Activated T-helper 9 cell treated with anti-CD3 and anti-CD28 coated beads, Interleukin-2, amount 50 U/mL, for 16 hours (primary cell): ENCODE measurements at regions not wholly inside any gene's neighbourhood (a gene's known extent, or its start where the extent isn't known, plus 50 kb on each side); places are given as distances from the start of the nearest gene placed in this dataset.
"Not testable (repeated sequence)": the region's sequence is repeated elsewhere in the genome, so short reads cannot be mapped to it uniquely, and the experiment has no call there.

Experiments
- DNase-seq: peaks from one replicate; pipeline ENCODE4 v3.0.0-alpha.2; 2020; ENCODE audit warnings: low read depth

DNA sequence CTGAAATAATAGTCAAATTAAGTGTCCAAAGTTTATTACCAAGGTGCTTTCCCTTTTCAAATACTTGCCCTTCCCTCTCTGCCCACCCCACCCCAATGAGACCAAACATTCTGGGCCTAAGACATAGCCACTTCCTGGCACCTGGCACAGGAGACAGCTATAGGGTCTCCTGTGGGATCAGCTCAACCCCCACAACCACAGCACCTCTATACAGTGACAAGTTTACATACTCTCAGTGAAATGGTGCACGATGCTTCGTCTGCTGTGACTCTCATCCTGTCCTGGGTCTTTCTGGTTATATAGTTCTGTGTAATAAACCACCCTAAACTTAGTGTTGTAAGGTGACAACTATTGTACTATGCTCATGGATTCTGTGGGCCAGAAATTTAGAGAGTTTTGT lies 466.2 kb downstream of the FBXO15 start:
- DNase-seq = no peak

DNA sequence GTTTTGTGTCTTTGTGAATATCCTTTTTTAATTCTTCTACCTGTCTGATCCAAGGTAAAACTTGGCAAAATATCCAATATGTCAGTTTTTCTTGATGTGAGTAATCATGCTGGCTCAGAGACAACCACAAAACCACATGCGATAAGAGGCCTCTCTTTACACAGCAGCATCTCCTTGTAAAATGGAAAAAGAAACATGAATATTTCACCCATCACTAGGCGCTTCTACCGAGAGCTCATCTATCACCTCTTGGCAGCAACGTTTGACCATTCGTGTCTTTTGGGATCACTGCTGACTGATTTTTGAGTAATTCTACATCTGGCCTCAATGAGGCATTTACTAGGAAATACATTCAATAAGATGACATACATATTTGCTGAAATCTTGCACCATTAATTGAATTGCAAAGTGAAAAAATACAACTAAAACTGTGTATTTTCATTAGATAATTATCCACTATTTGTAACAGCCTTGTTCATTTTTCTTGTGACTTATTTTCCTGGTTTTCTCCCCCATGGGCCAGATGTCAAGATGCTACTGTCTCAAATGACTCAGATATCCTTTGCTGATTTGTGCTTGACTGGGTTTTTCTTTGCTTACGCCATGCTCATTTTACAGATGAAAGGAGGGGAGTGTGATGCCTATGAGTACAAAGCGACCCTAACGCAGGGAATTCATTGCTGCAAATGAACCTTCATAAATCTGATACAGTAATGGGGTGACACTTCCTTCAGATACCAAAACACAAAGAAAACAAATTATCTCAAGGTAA lies 467.5 kb downstream of the FBXO15 start:
- no peak for DNase-seq

DNA sequence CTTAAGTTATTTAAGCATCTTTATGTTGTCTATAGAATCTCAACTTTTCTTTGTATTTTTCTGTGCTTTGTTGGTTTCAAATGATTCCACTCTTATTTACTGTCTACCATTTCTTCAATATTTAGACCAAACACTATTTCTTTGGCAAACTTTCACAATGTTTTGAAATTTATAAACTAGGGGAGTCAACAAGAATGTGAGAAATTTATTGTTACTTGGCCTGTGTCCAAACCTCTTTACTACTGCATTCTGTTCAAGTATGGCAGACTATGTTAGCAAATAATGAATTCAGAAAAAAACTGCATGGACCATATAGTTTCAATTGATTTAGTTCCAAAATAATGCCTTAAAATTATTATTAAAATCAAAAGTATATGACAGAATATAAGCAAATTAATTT lies 470.2 kb downstream of the FBXO15 start:
- DNase-seq = no peak

DNA sequence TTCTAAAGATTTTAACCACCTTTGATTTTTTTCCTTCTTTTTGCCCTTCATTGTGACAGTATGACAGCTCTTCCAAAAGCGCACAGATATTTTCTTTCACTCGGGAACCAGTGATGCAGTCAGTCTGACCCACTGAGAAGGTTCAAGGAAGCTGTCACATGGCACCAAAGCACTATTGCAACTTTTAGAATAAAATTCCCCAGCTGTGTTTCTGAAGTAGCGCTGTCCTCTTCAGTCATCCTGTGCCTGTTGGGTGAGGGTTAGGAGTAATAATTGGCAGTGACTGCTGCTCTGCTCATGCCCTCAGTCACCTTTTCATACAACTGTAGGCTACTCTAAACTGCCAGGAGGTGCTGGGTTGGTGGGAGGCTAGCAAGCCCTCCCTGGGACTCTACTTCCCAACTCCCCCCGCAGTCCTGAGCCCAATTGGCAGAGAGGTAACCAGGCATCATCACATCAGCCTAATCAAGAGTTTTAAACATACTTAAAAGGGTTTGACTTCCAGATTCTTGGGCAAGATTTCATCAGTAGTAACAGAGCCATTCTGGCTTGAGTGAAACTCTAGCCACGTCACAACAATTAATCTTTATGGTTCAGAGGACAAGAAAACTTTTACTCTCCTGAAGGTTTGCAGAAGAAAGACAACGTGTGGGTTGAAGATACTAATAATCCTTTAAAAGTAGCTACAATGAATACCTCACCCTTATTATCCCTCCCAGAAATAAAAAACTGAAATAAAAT lies 473.3 kb downstream of the FBXO15 start:
- DNase-seq = no peak

DNA sequence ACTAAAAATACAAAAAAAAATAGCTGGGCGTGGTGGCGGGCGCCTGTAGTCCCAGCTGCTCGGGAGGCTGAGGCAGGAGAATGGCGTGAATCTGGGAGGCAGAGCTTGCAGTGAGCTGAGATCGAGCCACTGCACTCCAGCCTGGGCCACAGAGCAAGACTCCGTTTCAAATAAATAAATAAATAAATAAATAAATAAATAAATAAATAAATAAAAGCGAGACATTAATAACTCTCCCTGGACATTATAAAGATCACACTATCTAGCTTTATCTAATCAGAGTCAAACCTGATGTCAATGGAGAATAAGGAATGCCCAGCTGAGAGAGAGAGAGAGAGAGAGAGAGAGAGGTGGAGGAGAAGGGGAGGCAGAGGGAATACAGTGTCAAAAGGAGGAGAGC lies 476.2 kb downstream of the FBXO15 start:
- not testable (repeated sequence) for DNase-seq

DNA sequence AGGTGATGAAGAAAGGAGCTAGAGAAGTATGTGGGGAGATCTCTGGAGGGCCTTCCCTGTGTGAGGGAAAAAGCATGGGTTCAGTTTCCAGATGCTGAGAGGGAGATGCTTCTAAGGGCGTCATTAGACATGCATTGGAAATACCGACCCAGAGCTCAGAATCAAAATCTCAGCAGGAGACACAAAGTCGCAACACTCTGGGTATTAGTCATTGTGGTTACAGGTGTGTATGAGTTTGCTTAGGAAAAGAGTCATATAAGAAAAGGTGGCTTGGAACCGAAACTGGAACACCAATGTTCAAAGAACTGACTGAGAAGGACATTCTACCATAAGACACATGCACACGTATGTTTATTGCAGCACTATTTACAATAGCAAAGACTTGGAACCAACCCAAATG lies 477.1 kb downstream of the FBXO15 start:
- DNase-seq = no peak

DNA sequence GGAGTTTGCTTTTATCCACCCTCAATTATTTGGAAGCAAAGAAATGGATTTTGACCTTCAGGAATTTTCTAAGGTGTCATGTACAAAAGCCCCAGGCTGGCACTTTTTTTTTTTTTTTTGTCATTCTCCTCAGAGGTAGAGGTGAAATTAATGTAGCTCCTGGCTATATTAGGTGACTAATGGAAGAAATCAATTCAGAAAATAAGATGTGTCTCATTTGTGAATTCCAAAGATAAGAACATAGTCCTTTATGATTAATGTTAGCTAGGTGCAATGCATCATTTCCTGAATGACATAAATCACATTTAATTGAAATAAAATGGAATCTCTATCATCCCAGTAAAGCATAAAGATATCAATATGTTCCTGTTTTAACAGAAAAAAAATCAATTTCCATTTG lies 477.6 kb downstream of the FBXO15 start:
- DNase-seq = no peak

DNA sequence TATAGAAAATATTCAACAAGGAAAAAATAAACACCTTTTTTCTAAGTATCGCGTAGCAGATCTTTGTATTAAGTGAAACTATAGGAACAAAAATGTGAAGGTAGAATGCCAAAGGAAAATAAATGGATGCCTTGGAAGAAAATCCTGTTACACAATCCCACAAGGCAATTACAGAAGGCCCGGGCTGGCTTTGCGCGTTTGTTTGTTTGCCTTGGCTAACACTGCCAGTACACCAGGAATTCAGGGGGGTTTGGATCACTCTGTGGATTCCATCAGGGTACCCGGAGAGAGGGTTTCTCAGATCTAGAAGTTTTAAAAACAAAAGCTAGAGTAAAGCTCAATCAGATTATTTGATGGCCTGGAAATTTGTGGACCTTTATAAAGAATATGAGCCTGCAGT lies 478.3 kb downstream of the FBXO15 start:
- DNase-seq = no peak

DNA sequence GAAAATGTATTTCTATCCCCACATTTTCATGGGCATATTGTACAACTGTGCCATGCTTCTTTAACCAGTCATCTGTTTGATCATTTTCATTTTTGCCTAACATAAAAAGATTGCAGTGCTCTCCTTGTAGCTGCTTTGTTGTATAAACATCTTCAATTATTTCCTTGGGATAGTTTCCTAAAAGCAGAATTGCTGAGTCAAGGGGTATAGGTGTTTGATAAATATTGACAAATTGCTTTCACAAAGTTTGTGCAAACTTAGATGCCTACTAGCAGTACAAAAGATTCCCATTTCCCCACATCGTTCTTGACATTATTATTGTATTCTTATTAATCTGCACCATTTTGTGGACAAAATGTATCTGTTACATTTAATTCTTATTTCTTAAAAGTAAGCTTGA lies 479.6 kb downstream of the FBXO15 start:
- no peak for DNase-seq

DNA sequence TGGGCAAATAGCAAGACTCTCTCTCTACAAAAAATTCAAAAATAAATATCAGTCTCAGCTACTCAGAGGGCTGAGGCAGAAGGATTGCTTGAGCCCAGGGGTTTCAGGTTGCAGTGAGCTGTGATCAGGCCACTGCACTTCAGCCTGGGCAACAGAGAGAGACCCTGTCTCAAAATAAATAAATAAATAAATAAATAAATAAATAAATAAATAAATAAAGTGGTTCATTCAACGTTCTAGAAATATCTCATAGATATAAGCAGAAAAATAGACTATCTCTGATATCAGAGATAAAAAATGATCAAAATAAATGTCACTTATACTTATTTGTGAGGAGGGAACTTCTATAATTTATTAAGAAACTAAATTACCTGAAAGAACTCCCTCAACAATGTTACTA lies 480.9 kb downstream of the FBXO15 start:
- no peak for DNase-seq

DNA sequence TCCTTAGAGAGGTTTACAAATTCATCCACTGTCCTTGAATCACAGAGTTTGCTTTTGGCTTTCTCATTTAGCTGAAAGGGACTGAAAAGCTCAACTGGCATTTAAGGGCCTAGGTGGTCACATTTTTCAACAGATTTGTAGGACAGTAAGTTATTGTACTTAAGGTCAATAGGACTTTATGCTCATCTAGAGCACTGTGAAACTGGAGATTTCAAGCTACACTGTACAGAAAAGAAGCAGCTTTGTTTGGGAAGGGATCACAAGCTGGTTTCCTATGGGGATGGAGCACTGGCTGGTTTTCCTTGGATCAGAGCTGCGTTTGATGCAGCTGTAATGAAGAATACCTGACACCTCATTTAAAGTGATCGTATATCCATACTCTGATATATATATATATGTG lies 482.7 kb downstream of the FBXO15 start:
- DNase-seq = no peak

DNA sequence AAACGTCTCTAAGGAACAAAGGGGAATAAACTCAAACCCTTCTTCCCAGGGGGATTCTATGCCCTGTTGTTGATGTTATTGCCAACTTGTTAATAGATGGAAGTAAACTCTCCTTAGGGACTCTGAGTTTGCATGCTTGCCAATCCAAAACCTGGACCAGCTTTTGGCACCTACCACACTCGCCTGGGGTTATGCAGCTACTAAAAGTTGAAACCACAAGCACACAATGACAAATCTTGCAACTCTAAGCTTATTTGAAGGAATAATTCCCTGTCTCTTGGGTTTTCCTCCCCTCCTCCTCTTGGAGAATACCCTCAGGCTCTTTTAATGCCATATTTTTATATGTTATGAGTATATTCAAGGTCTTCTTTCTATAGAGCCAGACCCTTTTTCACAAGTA lies 484.1 kb downstream of the FBXO15 start:
- DNase-seq = no peak

DNA sequence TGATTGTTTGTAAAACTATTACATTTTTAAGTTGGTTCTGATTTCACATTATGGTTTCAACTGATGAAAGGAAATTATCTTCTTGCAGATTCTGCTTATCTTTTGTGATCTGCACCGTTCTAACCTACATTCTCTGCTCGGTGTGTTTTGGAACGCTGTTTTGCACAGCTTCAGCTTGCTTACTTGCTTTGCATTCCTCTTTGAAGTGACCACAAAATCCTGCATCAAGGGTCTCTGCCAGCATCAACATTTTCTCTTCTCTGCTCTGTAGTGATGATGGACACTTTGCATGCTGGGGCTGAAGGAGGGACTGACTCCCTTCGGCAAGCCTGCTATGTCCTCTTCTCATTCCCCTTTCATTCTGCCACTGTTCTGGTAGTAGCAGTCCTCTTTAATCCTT lies 485.2 kb downstream of the FBXO15 start:
- DNase-seq = no peak

DNA sequence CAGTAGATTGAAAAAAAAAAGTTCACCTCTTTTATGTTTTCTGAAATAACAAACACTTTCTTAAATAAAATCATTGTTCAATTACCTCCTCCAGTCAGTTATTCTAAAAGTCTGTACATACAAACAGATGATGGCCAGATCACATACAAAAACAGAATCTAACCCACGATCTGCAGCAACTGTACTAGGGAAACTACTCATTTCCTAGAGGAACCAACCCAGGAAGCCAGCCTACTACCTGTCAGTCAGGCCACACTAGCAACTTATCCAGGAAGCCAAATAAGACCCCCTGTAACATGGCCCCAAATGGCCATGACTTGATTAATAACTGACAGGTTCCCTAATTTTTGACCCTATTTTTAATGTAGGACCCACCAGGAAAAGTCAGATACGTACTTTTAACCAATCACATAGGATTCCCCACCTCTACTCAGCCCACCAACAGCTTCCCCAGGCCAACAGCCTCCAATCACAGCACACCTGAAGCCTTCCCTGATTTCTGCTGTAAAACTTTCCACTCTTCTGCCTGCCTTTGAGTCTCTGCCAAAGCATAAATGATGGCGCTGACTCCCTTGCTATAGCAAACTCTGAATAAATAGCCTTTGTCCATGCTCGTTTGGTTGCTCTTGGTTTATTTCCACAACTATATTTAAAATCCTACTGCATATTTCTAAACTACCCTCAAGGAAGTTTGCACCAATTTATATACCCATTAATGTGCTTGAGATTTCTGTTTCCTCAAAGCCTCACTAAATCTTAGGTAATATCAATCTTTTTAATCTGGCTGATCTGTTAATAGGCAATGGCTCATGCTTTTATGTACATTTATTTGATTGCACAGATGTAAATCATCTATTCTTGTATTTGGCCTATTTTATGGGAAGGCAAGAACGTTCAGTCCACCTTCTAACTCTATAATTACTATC lies 486.4 kb downstream of the FBXO15 start:
- no peak for DNase-seq

DNA sequence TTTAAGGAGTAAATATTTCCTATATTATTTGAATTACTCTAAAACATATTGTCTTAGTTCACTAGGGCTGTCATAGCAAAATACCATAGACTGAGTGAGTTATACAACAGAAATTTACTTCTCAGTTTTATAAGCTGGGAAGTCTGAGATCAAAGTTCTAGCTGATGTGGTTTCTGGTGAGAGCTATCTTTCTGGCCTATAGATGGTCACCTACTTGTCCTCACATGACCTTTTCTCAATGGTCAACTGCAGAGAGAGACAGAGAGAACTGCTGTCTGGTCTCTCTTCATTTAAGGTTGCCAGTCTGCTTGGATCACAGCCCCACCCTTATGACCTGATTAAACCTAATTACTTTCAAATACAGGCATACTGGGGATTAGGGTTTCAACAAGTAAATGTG lies 490.9 kb downstream of the FBXO15 start:
- DNase-seq = no peak

DNA sequence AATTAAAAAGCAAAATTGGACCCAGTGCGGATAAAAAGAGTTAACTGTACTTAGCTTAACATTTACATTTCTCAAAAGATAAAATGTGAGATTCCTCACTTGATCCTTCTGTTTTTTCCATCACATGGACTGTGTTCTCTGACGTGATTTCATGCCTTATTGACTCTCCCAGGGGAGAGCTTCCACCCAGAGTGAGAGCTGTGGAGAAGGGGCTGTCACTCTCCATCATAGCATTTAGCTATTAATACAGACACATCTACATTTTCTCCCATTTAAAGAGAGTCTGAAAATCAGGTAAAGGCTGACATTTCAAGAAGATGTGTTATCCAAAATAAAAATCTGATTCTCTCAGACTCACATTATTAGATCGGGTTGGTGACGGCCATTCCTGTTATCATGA lies 493.8 kb downstream of the FBXO15 start:
- no peak for DNase-seq

DNA sequence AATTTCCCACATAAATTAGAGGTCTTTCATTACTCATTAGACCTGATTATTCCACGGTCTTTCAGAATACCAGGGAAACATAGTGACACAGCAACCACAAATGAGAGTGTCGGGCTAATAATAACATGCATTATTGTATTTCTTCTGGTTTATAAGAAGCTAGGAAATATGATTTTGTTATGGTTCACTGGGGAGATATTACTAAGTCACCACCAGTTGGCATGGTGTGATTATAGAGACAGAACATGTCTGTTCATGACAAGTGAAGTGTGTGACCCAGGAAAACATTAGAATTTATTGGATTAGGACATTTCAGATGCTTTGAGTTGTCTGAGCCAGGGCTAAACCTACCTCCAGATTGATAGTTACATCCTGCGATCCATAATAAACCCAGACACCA lies 494.4 kb downstream of the FBXO15 start:
- no peak for DNase-seq

DNA sequence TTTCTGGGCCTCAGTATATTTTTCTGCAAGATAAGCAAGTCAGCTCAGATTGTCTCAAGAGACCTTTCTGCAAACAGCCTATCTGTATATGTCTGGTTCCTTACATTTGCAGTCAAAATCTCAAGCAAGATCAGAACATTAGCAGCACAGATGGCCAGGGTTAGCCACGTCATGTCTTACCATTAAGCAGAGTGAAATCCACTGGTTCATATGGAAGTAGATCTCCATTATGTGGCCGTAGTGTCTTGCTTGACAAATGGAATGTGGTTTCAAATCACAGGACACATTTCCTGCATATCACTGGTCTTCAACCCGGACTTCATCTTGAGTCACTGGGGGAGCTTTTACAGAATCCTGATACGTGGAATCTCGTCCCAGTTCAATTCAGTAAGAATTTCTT lies 500.2 kb downstream of the FBXO15 start:
- DNase-seq = no peak

DNA sequence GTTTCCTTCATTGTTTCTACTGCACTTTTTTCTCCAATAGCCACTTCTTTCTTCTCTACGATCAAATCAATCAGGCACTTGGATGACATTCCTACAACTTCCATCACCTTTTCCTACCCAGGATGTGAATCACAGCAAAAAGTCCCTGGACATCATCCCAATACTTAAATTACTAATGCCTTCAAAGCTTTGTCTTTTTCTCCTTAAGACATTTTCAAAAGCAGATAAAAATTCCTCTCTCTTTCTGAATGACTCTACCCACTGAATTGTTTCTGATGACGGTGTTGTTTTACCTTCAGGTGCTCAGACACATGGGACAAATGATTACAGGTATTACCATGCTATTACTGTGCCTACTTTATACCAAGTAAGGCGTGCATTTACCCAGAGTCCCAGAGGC lies 500.9 kb downstream of the FBXO15 start:
- no peak for DNase-seq

DNA sequence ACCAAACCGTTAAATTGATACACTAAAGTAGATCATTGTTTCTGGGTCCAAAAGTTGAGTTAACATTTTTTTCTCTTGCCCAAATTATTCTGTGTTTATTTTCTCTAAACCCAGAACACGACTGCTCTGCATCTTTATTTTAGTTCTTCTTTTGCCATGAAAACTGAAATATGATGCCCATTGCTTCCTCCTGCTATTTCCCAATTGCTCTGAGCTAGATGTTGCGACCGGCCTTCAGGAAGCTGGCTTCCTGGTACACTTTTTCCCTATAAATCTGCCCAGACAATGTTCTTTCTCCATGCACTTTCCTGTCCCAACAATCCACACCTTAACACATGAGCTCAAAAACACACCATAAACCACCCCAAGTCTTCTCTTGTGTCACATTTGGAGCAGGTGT lies 501.4 kb downstream of the FBXO15 start:
- DNase-seq = no peak

DNA sequence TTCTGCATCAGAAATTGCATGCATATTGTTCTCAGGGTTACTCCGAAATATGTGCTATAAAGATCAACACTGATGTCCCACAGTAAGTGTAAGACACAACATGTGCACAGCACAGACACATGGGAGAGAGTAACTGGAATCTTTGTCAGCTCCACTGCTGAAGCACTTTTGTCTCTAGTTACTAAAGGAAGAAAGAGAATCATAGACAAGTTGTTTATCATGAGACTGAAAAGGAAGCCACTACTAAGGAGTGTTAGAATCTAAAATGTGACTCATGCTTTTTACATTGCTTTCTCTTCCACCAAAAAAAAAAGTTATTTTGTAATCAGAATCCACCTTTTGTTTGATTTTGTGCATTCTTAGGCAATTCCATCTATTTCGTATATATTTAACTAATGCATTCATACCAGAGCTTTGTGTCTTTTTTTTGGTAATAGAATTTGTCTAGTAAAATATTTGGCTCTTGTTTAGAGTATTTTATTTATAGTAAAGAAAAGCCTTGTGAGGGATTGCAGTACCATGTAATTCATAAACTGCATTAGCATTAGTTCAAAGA lies 502.4 kb downstream of the FBXO15 start:
- no peak for DNase-seq

DNA sequence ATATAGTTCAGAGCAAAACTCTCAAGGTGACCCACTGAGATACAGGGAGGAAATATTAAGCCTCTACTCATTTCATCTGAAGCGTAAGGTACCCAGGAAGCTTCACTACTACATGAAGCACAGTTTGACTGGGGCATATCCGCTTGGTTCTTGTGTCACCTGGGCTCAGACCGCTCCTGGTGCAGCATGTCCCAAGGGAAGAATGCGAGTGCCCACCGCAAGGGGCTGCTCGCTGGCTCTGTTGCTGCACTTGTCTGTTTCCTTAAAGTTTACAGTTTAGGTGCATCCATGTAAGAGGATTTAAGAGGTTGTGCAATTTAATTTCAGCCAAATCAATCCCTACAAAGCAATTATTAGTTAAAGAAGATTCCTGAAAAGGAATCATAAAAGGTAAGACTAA lies 507.8 kb downstream of the FBXO15 start:
- DNase-seq = no peak
